Astrocyte of the spinal cord (primary cell): ENCODE measurements at regions not wholly inside any gene's neighbourhood (a gene's known extent, or its start where the extent isn't known, plus 50 kb on each side); places are given as distances from the start of the nearest gene placed in this dataset.

Source experiments
- DNase-seq: peaks from one replicate; pipeline ENCODE4 v3.0.0; 2011; ENCODE audit warnings: low read depth, low spot score
- H3K4me3 ChIP-seq: 2 replicates; pipeline ENCODE4 v1.5.1; 2011; ENCODE audit warnings: low read depth, mild to moderate bottlenecking, low read length, moderate library complexity
- in situ Hi-C: cut with HindIII; loops from 2 replicates; pipeline ENCODE4 v1.10.0; 2017; ENCODE audit warnings: low sequenced_read_pairs
- TF ChIP-seq, protein P1 (sequence below): IDR thresholded peaks from 2 replicates; pipeline ENCODE4 v1.5.1; 2012; ENCODE audit warnings: low read depth, mild to moderate bottlenecking, low read length, inconsistent platforms

- no peak for DNase-seq
- no peak overlapping the region for H3K4me3 ChIP-seq
- TF ChIP-seq, protein P1, sequence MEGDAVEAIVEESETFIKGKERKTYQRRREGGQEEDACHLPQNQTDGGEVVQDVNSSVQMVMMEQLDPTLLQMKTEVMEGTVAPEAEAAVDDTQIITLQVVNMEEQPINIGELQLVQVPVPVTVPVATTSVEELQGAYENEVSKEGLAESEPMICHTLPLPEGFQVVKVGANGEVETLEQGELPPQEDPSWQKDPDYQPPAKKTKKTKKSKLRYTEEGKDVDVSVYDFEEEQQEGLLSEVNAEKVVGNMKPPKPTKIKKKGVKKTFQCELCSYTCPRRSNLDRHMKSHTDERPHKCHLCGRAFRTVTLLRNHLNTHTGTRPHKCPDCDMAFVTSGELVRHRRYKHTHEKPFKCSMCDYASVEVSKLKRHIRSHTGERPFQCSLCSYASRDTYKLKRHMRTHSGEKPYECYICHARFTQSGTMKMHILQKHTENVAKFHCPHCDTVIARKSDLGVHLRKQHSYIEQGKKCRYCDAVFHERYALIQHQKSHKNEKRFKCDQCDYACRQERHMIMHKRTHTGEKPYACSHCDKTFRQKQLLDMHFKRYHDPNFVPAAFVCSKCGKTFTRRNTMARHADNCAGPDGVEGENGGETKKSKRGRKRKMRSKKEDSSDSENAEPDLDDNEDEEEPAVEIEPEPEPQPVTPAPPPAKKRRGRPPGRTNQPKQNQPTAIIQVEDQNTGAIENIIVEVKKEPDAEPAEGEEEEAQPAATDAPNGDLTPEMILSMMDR = no peak
- in situ Hi-C loops = no loop called here
Observed at GRCh38 chr4:156243015-156243414, 289.3 kb upstream of the CTSO start.

- in situ Hi-C loops = no loop called here
- TF ChIP-seq, protein P1 = no peak
- DNase-seq = peak; percentile 7
- no peak overlapping the region for H3K4me3 ChIP-seq
Observed at GRCh38 chr4:156242390-156242789, 288.7 kb upstream of the CTSO start.

GRCh38 chr4:156241896-156242295 is 288.2 kb upstream of the CTSO start:
- in situ Hi-C loops = no loop called here
- TF ChIP-seq, protein P1 = no peak

GRCh38 chr4:156238171-156238570 is 284.5 kb upstream of the CTSO start:
- no peak for DNase-seq

More at GRCh38 chr4:156241896-156242295, 288.2 kb upstream of the CTSO start:
- no peak for DNase-seq
- no peak overlapping the region for H3K4me3 ChIP-seq

DNA sequence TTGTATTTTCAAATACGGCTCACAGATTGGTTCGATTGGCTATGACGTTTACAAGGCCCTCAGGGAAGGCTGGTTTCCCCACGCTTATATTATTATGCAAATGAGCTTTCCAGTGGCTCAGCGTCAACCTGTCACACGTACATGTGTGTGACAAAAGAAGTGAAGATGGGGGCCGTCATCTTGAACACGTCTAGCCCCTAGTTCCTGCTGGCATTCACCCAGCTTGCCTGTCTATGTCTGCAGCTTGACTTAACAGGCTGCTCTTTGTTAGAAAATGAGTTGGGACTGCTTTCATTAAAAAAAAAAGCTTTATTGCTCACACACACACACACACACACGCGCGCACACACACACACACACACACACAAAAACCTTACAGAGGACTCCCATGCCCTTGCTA is 283.6 kb upstream of the CTSO start:
- no peak overlapping the region for H3K4me3 ChIP-seq
- in situ Hi-C loops = no loop called here
- no peak for DNase-seq
- TF ChIP-seq, protein P1 = no peak

More at GRCh38 chr4:156238171-156238570, 284.5 kb upstream of the CTSO start:
- H3K4me3 ChIP-seq = no peak overlapping the region
- in situ Hi-C loops = no loop called here
- TF ChIP-seq, protein P1 = no peak

GRCh38 chr4:156230176-156230575 is 276.5 kb upstream of the CTSO start:
- TF ChIP-seq, protein P1 = no peak
- no peak overlapping the region for H3K4me3 ChIP-seq
- no peak for DNase-seq
- in situ Hi-C loops = no loop called here

DNA sequence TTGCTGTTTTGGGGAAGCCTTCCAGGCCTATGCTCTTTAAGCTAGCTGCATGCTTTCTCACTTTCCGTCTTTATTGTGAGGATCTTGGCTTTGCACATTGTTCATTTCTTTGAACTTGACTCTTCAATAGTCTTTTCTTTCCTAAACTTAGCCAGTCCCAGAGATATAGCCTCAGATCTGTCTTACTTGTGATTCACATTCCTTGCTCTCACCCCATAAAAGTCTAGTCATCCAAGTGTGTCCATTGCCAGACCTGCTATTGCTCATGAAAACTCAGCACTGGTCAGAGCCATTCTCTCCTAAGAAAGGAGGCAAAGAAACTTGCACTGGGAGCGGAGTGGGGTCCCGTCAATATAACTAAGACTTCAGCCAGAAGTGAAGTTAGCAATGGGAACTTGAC is 275.0 kb upstream of the CTSO start:
- H3K4me3 ChIP-seq = no peak overlapping the region
- DNase-seq = no peak
- in situ Hi-C loops = no loop called here
- TF ChIP-seq, protein P1 = no peak
